ENCODE measurements at regions not wholly inside any gene's neighbourhood (a gene's known extent, or its start where the extent isn't known, plus 50 kb on each side); places are given as distances from the start of the nearest gene placed in this dataset.
"Not testable (repeated sequence)": the region's sequence is repeated elsewhere in the genome, so short reads cannot be mapped to it uniquely, and the experiment has no call there.

GRCh38 chr2:95700519-95700918 lies 108.7 kb downstream of the TRIM43 start:
- H3K9me3 Mint-ChIP-seq (ENCODE audit: unreplicated experiment), result peaks cover 2% of the 10 kb centered on the region
- no peaks in the 10 kb centered on the region for H3K4me1 Mint-ChIP-seq (ENCODE audit: low read depth, unreplicated experiment)
- no peak for TF ChIP-seq CTCF (IDR thresholded peaks at IDR 0.05; ENCODE audit: partially characterized antibody, unreplicated experiment)
- H3K27ac Mint-ChIP-seq (ENCODE audit: unreplicated experiment), result no peak overlapping the region
- H3K36me3 Mint-ChIP-seq (ENCODE audit: unreplicated experiment), result no peaks in the 10 kb centered on the region
- peaks cover 2% of the 10 kb centered on the region for H3K27me3 Mint-ChIP-seq (ENCODE audit: unreplicated experiment)
- no peak for DNase-seq
- no peak overlapping the region for H3K4me3 Mint-ChIP-seq (ENCODE audit: unreplicated experiment)

GRCh38 chr2:95702471-95702870 lies 110.7 kb downstream of the TRIM43 start:
- Mint-ChIP-seq H3K4me1 (ENCODE audit: low read depth, unreplicated experiment) (no peaks in the 10 kb centered on the region), H3K27ac (ENCODE audit: unreplicated experiment) (no peak overlapping the region), H3K36me3 (ENCODE audit: unreplicated experiment) (no peaks in the 10 kb centered on the region), H3K27me3 (ENCODE audit: unreplicated experiment) (peaks cover 2% of the 10 kb centered on the region), H3K4me3 (ENCODE audit: unreplicated experiment) (no peak overlapping the region), H3K9me3 (ENCODE audit: unreplicated experiment) (no peaks in the 10 kb centered on the region)
- no peak for TF ChIP-seq CTCF (IDR thresholded peaks at IDR 0.05; ENCODE audit: partially characterized antibody, unreplicated experiment)
- no peak for DNase-seq

- H3K4me3 Mint-ChIP-seq (ENCODE audit: unreplicated experiment); H3K27me3 Mint-ChIP-seq (ENCODE audit: unreplicated experiment); DNase-seq; H3K36me3 Mint-ChIP-seq (ENCODE audit: unreplicated experiment); H3K4me1 Mint-ChIP-seq (ENCODE audit: low read depth, unreplicated experiment); H3K27ac Mint-ChIP-seq (ENCODE audit: unreplicated experiment); H3K9me3 Mint-ChIP-seq (ENCODE audit: unreplicated experiment): not testable (repeated sequence)
Observed at GRCh38 chr2:95707161-95707560, 115.4 kb downstream of the TRIM43 start.

- Mint-ChIP-seq H3K4me1 (ENCODE audit: low read depth, unreplicated experiment) (no peaks in the 10 kb centered on the region), H3K4me3 (ENCODE audit: unreplicated experiment) (no peak overlapping the region), H3K36me3 (ENCODE audit: unreplicated experiment) (peaks cover 5% of the 10 kb centered on the region), H3K9me3 (ENCODE audit: unreplicated experiment) (no peaks in the 10 kb centered on the region), H3K27ac (ENCODE audit: unreplicated experiment) (no peak overlapping the region), H3K27me3 (ENCODE audit: unreplicated experiment) (peaks cover 2% of the 10 kb centered on the region)
- no peak for DNase-seq
- no peak for TF ChIP-seq CTCF (IDR thresholded peaks at IDR 0.05; ENCODE audit: partially characterized antibody, unreplicated experiment)
Observed at GRCh38 chr2:95707837-95708236, 116.0 kb downstream of the TRIM43 start.

- H3K27ac Mint-ChIP-seq (ENCODE audit: unreplicated experiment), result no peak overlapping the region
- TF ChIP-seq CTCF (IDR thresholded peaks at IDR 0.05; ENCODE audit: partially characterized antibody, unreplicated experiment), result no peak
- no peak for DNase-seq
- H3K36me3 Mint-ChIP-seq (ENCODE audit: unreplicated experiment), result peaks cover 5% of the 10 kb centered on the region
- H3K27me3 Mint-ChIP-seq (ENCODE audit: unreplicated experiment), result peaks cover 2% of the 10 kb centered on the region
- H3K9me3 Mint-ChIP-seq (ENCODE audit: unreplicated experiment), result no peaks in the 10 kb centered on the region
- no peak overlapping the region for H3K4me3 Mint-ChIP-seq (ENCODE audit: unreplicated experiment)
- H3K4me1 Mint-ChIP-seq (ENCODE audit: low read depth, unreplicated experiment), result no peaks in the 10 kb centered on the region
Observed at GRCh38 chr2:95709831-95710230, 118.0 kb downstream of the TRIM43 start.

- H3K4me1 Mint-ChIP-seq (ENCODE audit: low read depth, unreplicated experiment); DNase-seq; H3K27ac Mint-ChIP-seq (ENCODE audit: unreplicated experiment): not testable (repeated sequence)
Observed at GRCh38 chr2:95713470-95714177, 121.8 kb downstream of the TRIM43 start.

GRCh38 chr2:95714398-95714797 lies 122.6 kb downstream of the TRIM43 start:
- DNase-seq; H3K27ac Mint-ChIP-seq (ENCODE audit: unreplicated experiment); H3K4me1 Mint-ChIP-seq (ENCODE audit: low read depth, unreplicated experiment); H3K9me3 Mint-ChIP-seq (ENCODE audit: unreplicated experiment); H3K4me3 Mint-ChIP-seq (ENCODE audit: unreplicated experiment); H3K36me3 Mint-ChIP-seq (ENCODE audit: unreplicated experiment); H3K27me3 Mint-ChIP-seq (ENCODE audit: unreplicated experiment): not testable (repeated sequence)

More at GRCh38 chr2:95713470-95714177, 121.8 kb downstream of the TRIM43 start:
- not testable (repeated sequence) for H3K4me3 Mint-ChIP-seq (ENCODE audit: unreplicated experiment); H3K27me3 Mint-ChIP-seq (ENCODE audit: unreplicated experiment); H3K36me3 Mint-ChIP-seq (ENCODE audit: unreplicated experiment); H3K9me3 Mint-ChIP-seq (ENCODE audit: unreplicated experiment)

Data from glutamatergic neuron (in vitro differentiated cells).